ENCODE measurements at regions not wholly inside any gene's neighbourhood (a gene's known extent, or its start where the extent isn't known, plus 50 kb on each side); places are given as distances from the start of the nearest gene placed in this dataset.

- DNase-seq (ENCODE audit: low read depth in 2 of 2), result no peak
Observed at GRCh38 chrX:40452031-40452430, 128.7 kb upstream of the ATP6AP2 start.

- DNase-seq (ENCODE audit: low read depth in 2 of 2), result no peak
Observed at GRCh38 chrX:40449956-40450706, 130.6 kb upstream of the ATP6AP2 start.

GRCh38 chrX:40449396-40449795 is 131.4 kb upstream of the ATP6AP2 start:
- DNase-seq (ENCODE audit: low read depth in 2 of 2), result no peak

DNA sequence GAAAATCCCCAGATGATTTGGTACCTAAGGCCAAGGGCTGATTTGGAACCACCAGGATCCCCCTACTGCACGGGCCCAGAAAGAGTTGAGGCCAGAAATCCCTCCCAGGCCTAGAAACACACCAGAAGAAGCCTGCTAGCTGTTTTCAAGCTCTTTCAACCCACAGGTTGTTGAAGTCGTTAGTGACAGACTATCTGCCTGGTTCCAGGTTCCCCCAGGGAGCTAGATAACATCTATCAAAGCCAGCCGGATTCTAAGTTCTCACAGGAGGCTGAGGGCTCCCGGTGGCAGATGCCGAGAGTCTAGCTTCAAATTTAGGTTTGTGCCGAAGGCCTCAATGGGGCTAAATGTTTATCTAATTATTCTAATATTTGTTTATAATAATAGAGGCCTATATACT is 132.0 kb upstream of the ATP6AP2 start:
- DNase-seq (ENCODE audit: low read depth in 2 of 2), result no peak

- no peak for DNase-seq (ENCODE audit: low read depth in 2 of 2)
Observed at GRCh38 chrX:40446921-40447320, 133.8 kb upstream of the ATP6AP2 start.

- no peak for DNase-seq (ENCODE audit: low read depth in 2 of 2)
Observed at GRCh38 chrX:40445691-40446090, 135.1 kb upstream of the ATP6AP2 start.

DNA sequence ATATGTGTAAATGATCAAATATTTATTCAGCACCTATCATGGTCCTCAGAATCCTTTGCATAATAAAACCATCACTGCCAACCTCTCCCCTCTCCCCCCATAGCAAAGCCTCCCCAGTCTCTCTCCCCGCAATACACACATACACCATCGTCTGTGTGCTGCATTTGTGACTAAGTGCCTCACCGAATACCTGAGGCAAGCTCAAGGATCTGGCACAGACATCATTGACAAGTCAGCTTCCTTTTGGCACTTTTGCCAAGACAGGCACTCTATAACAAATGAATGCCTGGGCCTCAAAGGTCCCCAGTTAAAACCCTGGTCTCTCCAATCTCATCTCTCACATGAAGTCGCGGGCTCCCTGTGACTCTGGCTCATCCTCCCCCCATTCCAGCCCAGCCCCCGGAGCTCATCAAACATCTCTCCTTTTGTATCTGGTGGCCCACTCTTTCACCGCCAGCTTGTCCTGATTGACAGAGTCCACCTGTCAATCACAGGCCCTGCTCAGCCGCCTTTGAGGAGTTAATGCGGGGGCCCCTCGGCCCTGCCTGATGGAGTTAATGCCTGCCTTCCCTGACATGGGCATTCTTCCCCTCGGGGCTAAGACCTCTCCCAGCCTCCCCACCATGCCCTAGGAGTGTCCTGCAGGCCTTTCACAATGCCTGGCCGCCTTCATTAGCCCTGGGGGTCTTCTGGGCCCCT is 135.8 kb upstream of the ATP6AP2 start:
- no peak for DNase-seq (ENCODE audit: low read depth in 2 of 2)

DNA sequence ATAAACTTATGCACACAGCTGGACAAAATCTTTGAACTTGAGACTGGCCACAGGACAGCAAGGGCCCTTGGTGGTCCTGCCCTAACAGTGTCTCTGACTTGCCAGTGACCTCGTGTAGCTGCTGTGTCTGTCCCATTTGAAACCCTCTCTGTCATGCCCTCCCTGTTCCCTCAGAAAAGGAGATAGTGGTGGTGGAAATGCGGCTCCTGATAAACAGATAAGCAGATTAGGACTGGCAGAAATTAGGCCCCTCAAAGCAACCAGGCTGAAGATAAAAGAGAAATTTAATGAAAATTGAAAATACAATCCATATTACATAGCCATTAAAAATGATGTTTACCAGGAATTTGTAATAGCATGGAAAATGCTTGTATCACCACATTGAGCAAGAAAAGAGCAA is 136.6 kb upstream of the ATP6AP2 start:
- no peak for DNase-seq (ENCODE audit: low read depth in 2 of 2)

GRCh38 chrX:40440866-40441265 is 139.9 kb upstream of the ATP6AP2 start:
- DNase-seq (ENCODE audit: low read depth in 2 of 2), result no peak

GRCh38 chrX:40439625-40440532 is 140.9 kb upstream of the ATP6AP2 start:
- no peak for DNase-seq (ENCODE audit: low read depth in 2 of 2)

DNA sequence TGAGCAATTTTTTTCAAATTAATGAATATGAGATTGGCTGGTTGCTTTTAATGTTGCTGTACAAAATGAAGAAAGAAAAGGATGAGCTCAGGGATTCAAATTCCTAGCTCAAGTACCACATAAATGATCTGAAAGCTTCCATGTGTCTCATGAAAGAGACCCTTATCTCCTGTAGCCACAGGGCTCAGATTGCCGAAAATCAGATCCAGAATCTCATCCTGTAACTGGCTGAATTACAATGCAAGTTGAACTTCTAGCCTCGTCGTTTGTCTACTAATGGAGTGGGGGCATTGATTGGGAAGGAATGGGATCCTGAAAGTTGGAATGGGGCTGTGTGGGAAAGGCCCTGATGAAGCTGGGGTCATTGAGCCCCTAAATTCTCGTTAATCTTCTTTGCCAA is 143.4 kb upstream of the ATP6AP2 start:
- no peak for DNase-seq (ENCODE audit: low read depth in 2 of 2)

DNA sequence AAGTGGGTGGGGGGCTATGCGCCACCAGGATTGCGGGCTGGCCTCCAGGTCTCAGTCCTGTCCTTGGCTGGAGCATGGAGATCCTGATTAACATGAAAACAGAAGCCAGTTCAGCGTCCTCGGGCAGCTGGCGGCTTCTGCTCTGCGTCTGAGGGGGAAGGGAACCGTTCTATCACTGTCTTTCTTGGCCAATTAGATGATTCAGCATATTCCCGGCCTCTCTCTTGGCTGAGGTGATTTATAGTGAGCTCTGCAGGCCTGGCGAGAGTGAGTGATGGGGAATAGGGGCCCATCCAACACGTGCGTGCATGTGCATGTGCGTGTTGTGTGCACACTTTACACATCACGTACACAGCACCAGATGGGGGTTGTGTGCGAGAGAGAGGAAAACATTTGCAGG is 145.8 kb upstream of the ATP6AP2 start:
- DNase-seq (ENCODE audit: low read depth in 2 of 2), result no peak

DNA sequence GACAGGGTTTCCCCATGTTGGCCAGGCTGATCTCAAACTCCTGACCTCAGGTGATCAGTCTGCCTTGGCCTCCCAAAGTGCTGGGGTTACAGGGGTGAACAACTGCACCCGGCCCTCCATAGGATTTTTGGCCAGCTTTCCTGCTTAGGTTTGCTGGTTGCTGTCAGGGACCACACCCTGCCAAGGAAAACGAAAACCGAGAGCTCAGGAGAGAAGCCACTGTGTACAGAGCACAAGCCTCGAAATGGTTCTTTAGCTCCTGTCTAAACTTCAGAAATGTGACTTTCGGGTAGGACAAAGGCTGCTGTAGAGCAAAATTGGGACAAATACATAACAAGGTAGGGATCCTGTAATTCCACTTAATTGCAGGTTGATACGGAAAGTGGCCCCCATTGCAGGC is 146.3 kb upstream of the ATP6AP2 start:
- DNase-seq (ENCODE audit: low read depth in 2 of 2), result no peak

GRCh38 chrX:40433160-40433559 is 147.6 kb upstream of the ATP6AP2 start:
- DNase-seq (ENCODE audit: low read depth in 2 of 2), result no peak

DNA sequence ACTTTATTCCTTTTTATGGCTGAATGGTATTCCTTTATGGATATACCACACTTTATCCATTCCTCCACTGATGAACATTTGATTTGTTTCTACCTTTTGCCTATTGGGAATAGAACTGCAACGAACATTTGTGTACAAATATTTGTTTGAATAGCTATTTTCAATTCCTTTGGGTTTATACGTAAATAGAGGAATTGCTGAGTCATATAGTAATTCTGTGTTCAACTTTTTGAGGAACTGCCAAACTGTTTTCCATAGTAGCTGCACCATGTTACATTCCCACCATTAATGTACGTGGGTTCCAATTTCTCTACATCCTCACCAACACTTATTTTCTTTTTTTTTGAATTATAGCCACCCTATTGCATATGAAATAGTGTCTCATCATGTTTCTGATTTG is 156.5 kb upstream of the ATP6AP2 start:
- no peak for DNase-seq (ENCODE audit: low read depth in 2 of 2)

DNA sequence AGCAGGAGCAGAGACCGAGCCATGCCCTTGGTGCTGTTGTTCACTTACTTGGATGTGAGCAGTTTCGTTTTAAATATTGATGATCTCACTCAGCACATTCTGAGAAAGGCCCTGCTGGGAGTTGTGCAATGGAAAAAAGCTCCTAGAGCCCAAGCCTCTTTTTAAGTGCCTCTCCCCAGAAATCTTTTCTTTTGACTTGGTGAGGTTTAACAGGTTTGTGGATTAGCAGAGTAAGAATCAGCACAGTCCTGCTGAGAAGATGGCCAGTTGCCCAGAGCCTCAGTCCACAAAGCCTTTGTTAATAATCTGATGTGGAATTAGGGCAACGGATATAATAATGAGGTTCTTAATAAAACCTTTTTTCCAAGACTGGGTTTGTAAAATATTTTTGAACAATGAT is 157.5 kb upstream of the ATP6AP2 start:
- no peak for DNase-seq (ENCODE audit: low read depth in 2 of 2)

GRCh38 chrX:40422021-40422420 is 158.7 kb upstream of the ATP6AP2 start:
- no peak for DNase-seq (ENCODE audit: low read depth in 2 of 2)

DNA sequence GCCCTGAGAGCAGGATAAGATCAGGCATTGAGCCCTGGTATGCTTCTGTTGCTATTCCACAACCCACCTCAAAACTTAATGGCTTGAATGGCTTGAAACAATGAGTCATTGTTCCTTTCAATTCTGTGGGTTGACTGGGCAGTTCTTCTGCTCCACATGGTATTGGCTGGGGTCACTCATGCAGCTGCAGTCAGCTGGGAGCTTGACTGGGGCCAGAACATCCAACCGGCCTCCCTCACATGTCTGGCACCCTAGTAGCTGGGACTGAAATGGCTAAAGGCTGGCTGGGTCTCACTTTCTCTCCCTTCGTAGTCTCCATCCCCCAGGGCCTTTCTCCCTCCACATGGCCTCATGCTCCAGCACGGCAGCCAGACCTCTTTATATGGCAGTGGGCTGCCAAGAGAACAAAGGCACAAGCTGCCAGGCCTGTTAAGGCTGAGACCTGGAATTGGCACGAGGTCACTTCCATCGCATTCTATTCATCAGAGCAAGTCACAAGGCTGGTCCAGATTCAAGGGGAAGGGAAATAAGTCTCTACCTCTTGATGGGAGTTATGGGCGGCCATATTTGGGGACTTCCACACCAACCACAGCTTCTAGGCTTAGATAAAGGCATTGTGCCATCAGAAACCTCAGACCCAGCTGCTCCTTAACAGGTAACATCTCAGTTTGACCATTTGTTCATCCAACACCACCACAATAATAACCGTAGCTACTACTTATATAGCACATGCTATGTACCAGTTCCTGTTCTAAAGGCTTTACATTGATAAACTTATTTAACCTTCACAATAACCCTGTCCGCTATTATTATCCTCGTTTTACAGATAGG is 159.7 kb upstream of the ATP6AP2 start:
- DNase-seq (ENCODE audit: low read depth in 2 of 2), result no peak

DNA sequence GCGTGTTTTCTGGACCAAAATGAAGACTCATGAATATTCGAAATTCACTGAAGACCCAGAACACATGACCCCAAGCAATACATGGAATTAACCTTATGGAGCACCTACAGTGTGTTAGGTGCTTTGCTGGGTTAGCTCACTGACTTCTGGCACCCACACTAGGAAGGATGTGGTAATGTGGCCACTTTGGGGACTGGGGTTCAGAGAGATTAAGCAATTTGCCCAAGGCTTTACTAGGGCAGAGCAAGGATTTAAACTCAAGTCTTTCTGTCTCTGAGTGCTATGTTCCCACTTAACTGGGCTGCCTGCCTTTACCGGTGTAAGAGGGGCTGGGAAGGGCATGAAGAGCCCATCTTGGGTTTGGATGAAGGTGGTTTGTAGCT is 162.0 kb upstream of the ATP6AP2 start:
- DNase-seq (ENCODE audit: low read depth in 2 of 2), result no peak

- DNase-seq (ENCODE audit: low read depth in 2 of 2), result no peak
Observed at GRCh38 chrX:40418146-40418812, 162.5 kb upstream of the ATP6AP2 start.

- no peak for DNase-seq (ENCODE audit: low read depth in 2 of 2)
Observed at GRCh38 chrX:40415675-40416074, 165.1 kb upstream of the ATP6AP2 start.
